Panc1 (cell line): ENCODE measurements at regions not wholly inside any gene's neighbourhood (a gene's known extent, or its start where the extent isn't known, plus 50 kb on each side); places are given as distances from the start of the nearest gene placed in this dataset.

ENCODE experiments used
- ATAC-seq: fragments of 200-7000 bp; cut with Tn5 transposase; 2 replicates; pipeline ENCODE4 v1.9.1; 2020; ENCODE audit warnings: mild to moderate bottlenecking, moderate library complexity
- BruUV-seq: library from RNA; stranded (reverse); fragments of 400-500 nt; replicated peaks from 2 replicates; lab custom pipeline; 2021; lab: Mats Ljungman, UMichigan
- CTCF ChIA-PET: fragments of 300-600 bp; sonication (Branson Sonifier 250); formaldehyde crosslinking; loops from one replicate; lab custom pipeline; 2022; ENCODE audit warnings: antibody characterized with exemption; lab: Charles Lee
- POLR2A ChIA-PET: fragments of 300-600 bp; sonication (Branson Sonifier 250); formaldehyde crosslinking; loops from one replicate; lab custom pipeline; 2022; ENCODE audit warnings: antibody characterized with exemption; lab: Charles Lee
- DNase-seq: peaks from one replicate; pipeline ENCODE4 v3.0.0-alpha.2; 2010; ENCODE audit warnings: low read depth, low spot score
- H3K27ac ChIP-seq: 2 replicates; pipeline ENCODE4 v1.5.1; 2011; ENCODE audit warnings: mild to moderate bottlenecking, low read length, inconsistent platforms
- H3K27me3 ChIP-seq: fragments of 200-500 bp; sonication (Bioruptor generic); 2 replicates; pipeline ENCODE4 v1.6.0; 2014; ENCODE audit warnings: low read length, inconsistent platforms; ENCODE audit not compliant: control insufficient read depth, insufficient read depth
- H3K36me3 ChIP-seq: fragments of 200-500 bp; sonication (Bioruptor generic); 2 replicates; pipeline ENCODE4 v1.5.1; 2014; ENCODE audit warnings: inconsistent platforms, mild to moderate bottlenecking, low read length, moderate library complexity; ENCODE audit not compliant: control insufficient read depth, insufficient read depth
- H3K4me1 ChIP-seq: 2 replicates; pipeline ENCODE4 v1.5.1; 2011; ENCODE audit warnings: inconsistent platforms, mild to moderate bottlenecking, low read length, moderate library complexity; ENCODE audit not compliant: control insufficient read depth, insufficient read depth
- H3K4me3 ChIP-seq, 2 experiments: 2 replicates each; pipeline ENCODE4 v1.5.1; 2011 to 2012; ENCODE audit warnings: low read depth in 2 of 2, low read length in 2 of 2, mild to moderate bottlenecking in 2 of 2, inconsistent platforms in 1 of 2, moderate library complexity in 1 of 2
- H3K9me3 ChIP-seq: fragments of 200-500 bp; sonication (Bioruptor generic); 2 replicates; pipeline ENCODE4 v1.5.1; 2014; ENCODE audit warnings: low read depth, mild to moderate bottlenecking, inconsistent platforms, low read length, moderate library complexity; ENCODE audit not compliant: control insufficient read depth, insufficient read depth
- CTCF ChIP-seq: fragments of 450-650 bp; IDR thresholded peaks from 2 replicates; pipeline ENCODE4 v1.5.1; 2017; ENCODE audit warnings: mild to moderate bottlenecking
- POLR2AphosphoS5 ChIP-seq: IDR thresholded peaks from 2 replicates; pipeline ENCODE4 v1.6.1; 2012; ENCODE audit warnings: mild to moderate bottlenecking, low read depth, low read length, moderate library complexity
- REST ChIP-seq, 2 experiments: IDR thresholded peaks; 2 replicates each; pipeline ENCODE4 v1.6.1; 2011 to 2012; ENCODE audit warnings: low read depth in 2 of 2, control low read depth in 1 of 2, low read length in 1 of 2, mild to moderate bottlenecking in 1 of 2, moderate library complexity in 1 of 2; ENCODE audit not compliant: insufficient read depth in 1 of 2
- SIN3A ChIP-seq: IDR thresholded peaks from 2 replicates; pipeline ENCODE4 v1.6.1; 2012; ENCODE audit warnings: low read depth, mild to moderate bottlenecking, low read length, moderate library complexity, borderline replicate concordance; ENCODE audit not compliant: insufficient read depth
- TCF7L2 ChIP-seq: IDR thresholded peaks from 2 replicates; pipeline ENCODE4 v1.6.1; 2011; ENCODE audit warnings: mild to moderate bottlenecking, low read depth, low read length, inconsistent platforms
- in situ Hi-C: cut with HindIII; loops from 2 replicates; pipeline ENCODE4 v1.10.0; 2016; ENCODE audit warnings: low sequenced_read_pairs, low pct_unique_long_range_greater_than_20kb
- intact Hi-C: fragments of 100-400 bp; cut with micrococcal nuclease; formaldehyde crosslinking; loops from one replicate; pipeline ENCODE4 v1.10.0; 2022; ENCODE audit not compliant: unreplicated experiment

- POLR2A ChIA-PET = no interaction called here
- no peak overlapping the region for H3K27ac ChIP-seq
- H3K27me3 ChIP-seq = no peaks in the 10 kb centered on the region
- intact Hi-C loops = no loop called here
- no TSS peak for BruUV-seq
- TF ChIP-seq TCF7L2 (no peak), CTCF (no peak), SIN3A (no peak), REST (IDR thresholded peaks at IDR 0.05; ENCODE audit: insufficient read depth in 1 of 2, low read depth in 2 of 2, low read length in 1 of 2) (no peak), POLR2AphosphoS5 (no peak)
- H3K9me3 ChIP-seq = no peaks in the 10 kb centered on the region; the same call in 1 of the 2 replicates
- H3K4me1 ChIP-seq = no peaks in the 10 kb centered on the region
- ATAC-seq = no peak
- in situ Hi-C loops = no loop called here
- H3K36me3 ChIP-seq = no peaks in the 10 kb centered on the region
- CTCF ChIA-PET = no interaction called here
- no peak for DNase-seq
- no peak overlapping the region for H3K4me3 ChIP-seq
Measured at GRCh38 chr11:96627376-96627775, 237.6 kb downstream of the JRKL start.

- H3K4me1 ChIP-seq = no peaks in the 10 kb centered on the region
- no peak overlapping the region for H3K4me3 ChIP-seq
- no peaks in the 10 kb centered on the region for H3K27me3 ChIP-seq
- H3K9me3 ChIP-seq = no peaks in the 10 kb centered on the region
- no peak for TF ChIP-seq SIN3A
- no peak for TF ChIP-seq CTCF
- no peak for TF ChIP-seq TCF7L2
- TF ChIP-seq REST (IDR thresholded peaks at IDR 0.05; ENCODE audit: insufficient read depth in 1 of 2, low read depth in 2 of 2, low read length in 1 of 2) = no peak
- no peak for TF ChIP-seq POLR2AphosphoS5
- intact Hi-C loops = no loop called here
- no peaks in the 10 kb centered on the region for H3K36me3 ChIP-seq
- no peak for DNase-seq
- POLR2A ChIA-PET = no interaction called here
- BruUV-seq = no TSS peak
- CTCF ChIA-PET = no interaction called here
- in situ Hi-C loops = no loop called here
- H3K27ac ChIP-seq = no peak overlapping the region
- ATAC-seq = no peak
Measured at GRCh38 chr11:96635655-96636054, 245.8 kb downstream of the JRKL start.
